ENCODE measurements at regions not wholly inside any gene's neighbourhood (a gene's known extent, or its start where the extent isn't known, plus 50 kb on each side); places are given as distances from the start of the nearest gene placed in this dataset.

GRCh38 chr14:87799400-87799799 is 193.6 kb downstream of the GALC start:
- no peak for TF ChIP-seq CTCF (IDR thresholded peaks at IDR 0.05; ENCODE audit: insufficient read depth, low read depth, low read length)
- no peak for TF ChIP-seq EZH2 (IDR thresholded peaks at IDR 0.05; ENCODE audit: insufficient read depth, low read length)
